Neuron (in vitro differentiated cells): ENCODE measurements at regions not wholly inside any gene's neighbourhood (a gene's known extent, or its start where the extent isn't known, plus 50 kb on each side); places are given as distances from the start of the nearest gene placed in this dataset.
A peak's percentile ranks its signal among the peaks of the same experiment; 100 is the strongest.

ENCODE experiments used
- H2AFZ ChIP-seq: one replicate; pipeline ENCODE4 v1.6.1; 2013; ENCODE audit warnings: low read depth, mild to moderate bottlenecking, inconsistent platforms, low read length, moderate library complexity
- H3K27me3 ChIP-seq: one replicate; pipeline ENCODE4 v1.6.1; 2013; ENCODE audit warnings: low read length; ENCODE audit not compliant: insufficient read depth
- H3K36me3 ChIP-seq: one replicate; pipeline ENCODE4 v1.6.1; 2013; ENCODE audit warnings: low read length; ENCODE audit not compliant: insufficient read depth
- H3K4me1 ChIP-seq: one replicate; pipeline ENCODE4 v1.6.1; 2013; ENCODE audit warnings: low read length; ENCODE audit not compliant: insufficient read depth
- H3K4me3 ChIP-seq: 2 replicates; pipeline ENCODE4 v1.5.1; 2013; ENCODE audit warnings: mild to moderate bottlenecking, low read length, moderate library complexity
- H3K9me3 ChIP-seq: one replicate; pipeline ENCODE4 v1.6.1; 2013; ENCODE audit warnings: low read length

GRCh38 chr6:103036846-103037245 is 1643.3 kb downstream of the GRIK2 start:
- H3K4me3 ChIP-seq: no peak overlapping the region
- H3K4me1 ChIP-seq: no peaks in the 10 kb centered on the region
- H3K9me3 ChIP-seq: no peaks in the 10 kb centered on the region
- no peaks in the 10 kb centered on the region for H3K27me3 ChIP-seq
- H2AFZ ChIP-seq: no peak overlapping the region
- H3K36me3 ChIP-seq: no peaks in the 10 kb centered on the region

- Histone ChIP-seq H3K36me3 (no peaks in the 10 kb centered on the region), H3K9me3 (no peaks in the 10 kb centered on the region), H3K4me1 (no peaks in the 10 kb centered on the region), H3K4me3 (no peak overlapping the region), H3K27me3 (no peaks in the 10 kb centered on the region), H2AFZ (no peak overlapping the region)
Measured at GRCh38 chr6:103027271-103027931, 1633.9 kb downstream of the GRIK2 start.

GRCh38 chr6:103018426-103018825 is 1624.9 kb downstream of the GRIK2 start:
- Histone ChIP-seq H3K4me3 (no peak overlapping the region), H3K36me3 (no peaks in the 10 kb centered on the region), H3K4me1 (no peaks in the 10 kb centered on the region), H3K9me3 (no peaks in the 10 kb centered on the region), H3K27me3 (no peaks in the 10 kb centered on the region), H2AFZ (no peak overlapping the region)

- no peak overlapping the region for H3K4me3 ChIP-seq
- no peaks in the 10 kb centered on the region for H3K36me3 ChIP-seq
- no peaks in the 10 kb centered on the region for H3K4me1 ChIP-seq
- H2AFZ ChIP-seq: no peak overlapping the region
- H3K27me3 ChIP-seq: no peaks in the 10 kb centered on the region
- H3K9me3 ChIP-seq: no peaks in the 10 kb centered on the region
Measured at GRCh38 chr6:103017878-103018277, 1624.4 kb downstream of the GRIK2 start.

DNA sequence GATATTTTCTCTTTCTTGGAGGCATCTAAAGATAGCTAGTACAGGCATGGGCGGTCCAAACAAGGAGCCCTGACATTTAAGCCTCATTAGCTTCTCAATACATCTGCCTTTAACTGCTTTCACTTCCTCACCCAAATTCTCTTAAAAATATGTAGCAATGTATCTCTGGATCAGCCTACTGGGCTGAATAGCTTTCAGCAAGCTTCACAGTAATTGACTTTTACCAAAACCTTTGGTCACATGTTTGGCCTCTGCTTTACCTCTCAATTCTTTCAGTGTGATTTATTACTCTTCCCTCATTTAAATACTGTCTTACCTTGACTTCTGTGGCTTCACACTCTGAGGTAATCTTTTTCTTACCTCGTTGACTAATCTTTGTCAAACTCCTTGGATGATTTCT is 1618.1 kb downstream of the GRIK2 start:
- Histone ChIP-seq H3K9me3 (no peaks in the 10 kb centered on the region), H2AFZ (no peak overlapping the region), H3K36me3 (no peaks in the 10 kb centered on the region), H3K27me3 (no peaks in the 10 kb centered on the region), H3K4me3 (no peak overlapping the region), H3K4me1 (no peaks in the 10 kb centered on the region)

DNA sequence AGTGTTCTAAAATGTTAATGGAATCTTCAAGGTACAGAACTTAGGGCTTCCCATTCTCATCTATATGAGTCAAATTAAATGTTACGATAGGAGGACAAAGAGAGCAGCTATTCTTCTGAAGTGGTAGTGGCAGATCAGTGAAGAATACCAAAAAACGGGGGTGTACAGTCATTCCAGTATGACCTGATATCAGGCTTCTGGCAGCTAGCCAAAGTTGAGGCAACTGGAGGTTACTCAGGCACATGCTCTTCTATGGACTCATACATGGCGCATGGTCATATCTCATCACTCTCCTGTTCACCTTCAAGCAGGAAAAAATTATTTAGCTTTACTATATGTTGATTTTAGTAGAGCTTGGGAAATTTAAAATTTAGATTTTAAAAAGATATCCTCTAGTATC is 1608.8 kb downstream of the GRIK2 start:
- Histone ChIP-seq H2AFZ (no peak overlapping the region), H3K9me3 (no peaks in the 10 kb centered on the region), H3K4me1 (no peaks in the 10 kb centered on the region), H3K27me3 (no peaks in the 10 kb centered on the region), H3K4me3 (no peak overlapping the region), H3K36me3 (no peaks in the 10 kb centered on the region)

DNA sequence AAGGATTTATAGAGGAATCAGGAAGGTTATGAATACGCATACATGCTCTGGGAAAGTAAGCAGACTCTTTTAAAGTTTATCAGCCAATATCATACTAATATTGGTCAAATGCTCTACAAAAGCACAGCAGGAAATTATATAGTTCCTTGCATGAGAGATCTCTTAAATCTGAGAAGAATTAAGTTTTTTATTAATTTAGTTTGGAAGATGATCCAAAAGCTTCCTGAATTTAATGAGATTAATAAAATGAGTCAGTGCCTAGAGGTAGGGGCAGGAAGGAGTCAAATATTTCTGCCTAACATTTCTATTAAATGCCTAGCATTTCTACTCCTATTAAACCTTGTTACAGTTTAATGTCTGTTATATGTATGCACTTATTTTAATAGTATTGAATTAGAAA is 1608.2 kb downstream of the GRIK2 start:
- H3K4me3 ChIP-seq: no peak overlapping the region
- H3K4me1 ChIP-seq: no peaks in the 10 kb centered on the region
- peak overlapping the region; percentile 1 for H2AFZ ChIP-seq
- no peaks in the 10 kb centered on the region for H3K36me3 ChIP-seq
- H3K27me3 ChIP-seq: no peaks in the 10 kb centered on the region
- no peaks in the 10 kb centered on the region for H3K9me3 ChIP-seq

DNA sequence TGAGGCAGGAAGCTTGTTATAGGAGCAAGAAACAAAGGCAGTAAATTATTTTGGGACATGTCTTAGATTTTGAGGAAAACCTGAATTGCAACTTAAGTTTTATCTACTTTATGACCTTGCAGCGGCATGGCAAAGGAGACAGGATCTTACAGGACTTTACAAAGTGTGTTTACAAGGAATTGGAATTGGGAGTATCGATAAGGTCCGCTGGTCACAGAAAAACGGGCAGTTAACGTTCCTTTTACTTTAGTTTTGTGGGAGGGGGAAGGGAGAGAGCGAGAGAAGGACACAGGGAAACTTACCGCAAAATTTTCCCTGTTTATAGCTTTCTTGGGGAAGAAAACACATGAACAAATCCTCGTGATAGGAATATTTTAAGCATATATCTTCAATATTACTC is 1607.2 kb downstream of the GRIK2 start:
- Histone ChIP-seq H3K36me3 (no peaks in the 10 kb centered on the region), H3K9me3 (no peaks in the 10 kb centered on the region), H3K4me3 (no peak overlapping the region), H3K27me3 (no peaks in the 10 kb centered on the region), H2AFZ (peak overlapping the region; percentile 1), H3K4me1 (no peaks in the 10 kb centered on the region)

GRCh38 chr6:102995491-102995890 is 1602.0 kb downstream of the GRIK2 start:
- Histone ChIP-seq H3K4me3 (no peak overlapping the region), H3K27me3 (no peaks in the 10 kb centered on the region), H3K9me3 (no peaks in the 10 kb centered on the region), H3K4me1 (no peaks in the 10 kb centered on the region), H3K36me3 (no peaks in the 10 kb centered on the region), H2AFZ (no peak overlapping the region)

DNA sequence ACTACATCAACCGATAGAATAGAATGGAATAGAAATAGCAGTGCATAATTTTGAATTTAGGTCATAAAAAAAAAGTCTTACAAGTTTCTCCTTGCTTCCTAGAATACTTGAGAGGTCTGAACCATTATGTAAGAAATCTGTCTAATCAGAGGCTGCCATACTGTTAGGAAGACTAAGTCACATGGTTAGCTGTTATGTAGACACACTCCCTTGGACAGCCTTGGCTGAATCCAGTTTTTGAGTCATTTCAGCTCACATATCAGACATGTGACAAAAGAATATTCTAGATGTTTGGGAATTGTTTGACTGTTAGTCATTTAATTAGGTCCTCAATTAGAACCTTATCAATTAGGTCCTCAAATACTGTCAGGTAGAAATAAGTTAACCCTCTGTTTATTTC is 1601.4 kb downstream of the GRIK2 start:
- H3K4me3 ChIP-seq: no peak overlapping the region
- H3K9me3 ChIP-seq: no peaks in the 10 kb centered on the region
- no peaks in the 10 kb centered on the region for H3K27me3 ChIP-seq
- H3K4me1 ChIP-seq: no peaks in the 10 kb centered on the region
- no peaks in the 10 kb centered on the region for H3K36me3 ChIP-seq
- H2AFZ ChIP-seq: no peak overlapping the region

GRCh38 chr6:102986086-102986485 is 1592.6 kb downstream of the GRIK2 start:
- no peak overlapping the region for H3K4me3 ChIP-seq
- H3K4me1 ChIP-seq: no peaks in the 10 kb centered on the region
- no peaks in the 10 kb centered on the region for H3K36me3 ChIP-seq
- no peak overlapping the region for H2AFZ ChIP-seq
- no peaks in the 10 kb centered on the region for H3K9me3 ChIP-seq
- no peaks in the 10 kb centered on the region for H3K27me3 ChIP-seq

GRCh38 chr6:102984357-102984756 is 1590.8 kb downstream of the GRIK2 start:
- H3K4me3 ChIP-seq: no peak overlapping the region

DNA sequence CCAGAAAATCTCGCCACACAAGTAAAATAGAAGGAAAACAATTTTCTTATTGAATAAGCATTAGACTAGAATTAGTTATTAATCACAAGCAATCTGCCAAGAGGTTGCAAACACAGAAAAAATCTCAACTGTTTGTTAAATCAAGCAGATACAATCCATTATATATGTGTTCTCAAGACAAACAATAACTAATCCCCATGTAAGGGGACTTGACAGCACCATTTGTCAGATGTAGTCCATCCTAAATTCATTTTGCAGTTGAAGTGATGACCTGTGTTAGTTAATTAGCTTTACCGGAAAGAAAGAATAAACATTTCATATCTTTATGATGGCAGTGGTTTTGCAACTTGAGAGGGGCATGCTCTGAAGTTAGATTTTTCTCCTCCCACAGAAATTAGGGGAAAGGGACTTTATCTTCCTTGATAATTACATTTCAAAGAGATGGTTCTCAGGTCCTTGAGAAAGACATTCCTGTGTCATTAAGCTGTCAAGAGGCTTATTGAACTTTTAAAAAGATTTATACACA is 1588.0 kb downstream of the GRIK2 start:
- H3K4me1 ChIP-seq: no peaks in the 10 kb centered on the region
- no peak overlapping the region for H2AFZ ChIP-seq
- no peaks in the 10 kb centered on the region for H3K9me3 ChIP-seq
- H3K27me3 ChIP-seq: no peaks in the 10 kb centered on the region
- H3K36me3 ChIP-seq: no peaks in the 10 kb centered on the region
- no peak overlapping the region for H3K4me3 ChIP-seq

More at GRCh38 chr6:102984357-102984756, 1590.8 kb downstream of the GRIK2 start:
- Histone ChIP-seq H3K4me1 (no peaks in the 10 kb centered on the region), H3K36me3 (no peaks in the 10 kb centered on the region), H3K27me3 (no peaks in the 10 kb centered on the region), H3K9me3 (no peaks in the 10 kb centered on the region), H2AFZ (no peak overlapping the region)

- Histone ChIP-seq H3K4me1 (no peaks in the 10 kb centered on the region), H2AFZ (no peak overlapping the region), H3K9me3 (no peaks in the 10 kb centered on the region), H3K27me3 (no peaks in the 10 kb centered on the region), H3K36me3 (no peaks in the 10 kb centered on the region), H3K4me3 (no peak overlapping the region)
Measured at GRCh38 chr6:102980951-102981350, 1587.4 kb downstream of the GRIK2 start.
